Smooth muscle cell (in vitro differentiated cells): ENCODE measurements at regions not wholly inside any gene's neighbourhood (a gene's known extent, or its start where the extent isn't known, plus 50 kb on each side); places are given as distances from the start of the nearest gene placed in this dataset.

Experiments used
- DNase-seq: peaks from one replicate; lab custom pipeline; 2025; ENCODE audit not compliant: unreplicated experiment; lab: John Stamatoyannopoulos, UW
- H2AFZ ChIP-seq: fragments of 200-600 bp; sonication (generic); 2 replicates; pipeline ENCODE4 v1.6.0; 2016; ENCODE audit warnings: antibody characterized with exemption, low read depth, mild to moderate bottlenecking
- H3F3A ChIP-seq: fragments of 200-600 bp; sonication (generic); 2 replicates; pipeline ENCODE4 v1.6.0; 2017; ENCODE audit warnings: antibody characterized with exemption, low read depth
- H3K27ac ChIP-seq: fragments of 200-600 bp; sonication (generic); 2 replicates; pipeline ENCODE4 v1.5.1; 2016; ENCODE audit warnings: low read depth, mild to moderate bottlenecking
- H3K27me3 ChIP-seq: fragments of 200-600 bp; sonication (generic); 2 replicates; pipeline ENCODE4 v1.6.1; 2016; ENCODE audit warnings: low read depth, mild to moderate bottlenecking
- H3K36me3 ChIP-seq: fragments of 200-600 bp; sonication (generic); 2 replicates; pipeline ENCODE4 v1.5.1; 2016; ENCODE audit warnings: low read depth
- H3K4me1 ChIP-seq: fragments of 200-600 bp; sonication (generic); 2 replicates; pipeline ENCODE4 v1.5.1; 2016; ENCODE audit warnings: low read depth
- H3K4me2 ChIP-seq: fragments of 200-600 bp; sonication (generic); 2 replicates; pipeline ENCODE4 v1.6.0; 2016; ENCODE audit warnings: mild to moderate bottlenecking
- H3K4me3 ChIP-seq: fragments of 200-600 bp; sonication (generic); 2 replicates; pipeline ENCODE4 v1.5.1; 2016; ENCODE audit warnings: mild to moderate bottlenecking
- H3K79me2 ChIP-seq: fragments of 200-600 bp; sonication (generic); 2 replicates; pipeline ENCODE4 v1.6.0; 2016; ENCODE audit warnings: low read depth, mild to moderate bottlenecking
- H3K9ac ChIP-seq: fragments of 200-600 bp; sonication (generic); 2 replicates; pipeline ENCODE4 v1.6.0; 2016; ENCODE audit warnings: low read depth
- H3K9me3 ChIP-seq: fragments of 200-600 bp; sonication (generic); replicated peaks from 2 replicates; pipeline ENCODE4 v1.5.1; 2016; ENCODE audit warnings: low read depth
- H4K20me1 ChIP-seq: fragments of 200-600 bp; sonication (generic); 2 replicates; pipeline ENCODE4 v1.6.0; 2016; ENCODE audit warnings: low read depth
- WGBS: methylation state at CpG from one replicate; pipeline ENCODE4 v1.1.7; 2016; ENCODE audit warnings: low lambda C conversion rate; 5-methylcytosine and 5-hydroxymethylcytosine counted together
- TF ChIP-seq, protein P1 (sequence below): fragments of 200-600 bp; sonication (generic); IDR thresholded peaks from 2 replicates; pipeline ENCODE4 v1.5.1; 2017; ENCODE audit warnings: borderline replicate concordance, mild to moderate bottlenecking, antibody characterized with exemption; ENCODE audit not compliant: insufficient read depth, poor library complexity, severe bottlenecking

DNA sequence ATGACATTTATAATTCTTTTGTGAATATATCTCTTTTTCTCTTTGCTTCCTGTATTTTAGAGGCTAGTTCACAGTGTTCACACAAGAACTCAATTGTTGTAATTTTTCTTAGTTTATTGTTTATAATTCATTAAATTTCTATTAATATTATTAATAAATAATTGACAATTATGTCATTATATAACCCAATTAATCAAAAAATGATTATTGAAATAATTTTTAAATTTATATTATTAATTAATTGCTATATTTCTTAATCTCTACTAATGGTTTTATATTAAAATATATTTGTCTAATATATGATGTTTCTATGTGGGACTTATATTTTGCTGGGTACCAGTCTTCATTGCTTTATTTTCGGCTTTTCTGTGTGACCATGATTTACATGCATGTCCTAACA lies 618.4 kb downstream of the CDH9 start:
- Histone ChIP-seq H3K27me3 (no peaks in the 10 kb centered on the region), H3K4me3 (no peak overlapping the region), H2AFZ (no peak overlapping the region), H3K4me1 (no peaks in the 10 kb centered on the region), H3K79me2 (no peaks in the 10 kb centered on the region), H3K4me2 (no peak overlapping the region), H4K20me1 (no peaks in the 10 kb centered on the region), H3K9me3 (no peaks in the 10 kb centered on the region), H3F3A (no peaks in the 10 kb centered on the region), H3K9ac (no peak overlapping the region), H3K27ac (no peak overlapping the region), H3K36me3 (no peaks in the 10 kb centered on the region)
- DNase-seq: no peak
- TF ChIP-seq, protein P1, sequence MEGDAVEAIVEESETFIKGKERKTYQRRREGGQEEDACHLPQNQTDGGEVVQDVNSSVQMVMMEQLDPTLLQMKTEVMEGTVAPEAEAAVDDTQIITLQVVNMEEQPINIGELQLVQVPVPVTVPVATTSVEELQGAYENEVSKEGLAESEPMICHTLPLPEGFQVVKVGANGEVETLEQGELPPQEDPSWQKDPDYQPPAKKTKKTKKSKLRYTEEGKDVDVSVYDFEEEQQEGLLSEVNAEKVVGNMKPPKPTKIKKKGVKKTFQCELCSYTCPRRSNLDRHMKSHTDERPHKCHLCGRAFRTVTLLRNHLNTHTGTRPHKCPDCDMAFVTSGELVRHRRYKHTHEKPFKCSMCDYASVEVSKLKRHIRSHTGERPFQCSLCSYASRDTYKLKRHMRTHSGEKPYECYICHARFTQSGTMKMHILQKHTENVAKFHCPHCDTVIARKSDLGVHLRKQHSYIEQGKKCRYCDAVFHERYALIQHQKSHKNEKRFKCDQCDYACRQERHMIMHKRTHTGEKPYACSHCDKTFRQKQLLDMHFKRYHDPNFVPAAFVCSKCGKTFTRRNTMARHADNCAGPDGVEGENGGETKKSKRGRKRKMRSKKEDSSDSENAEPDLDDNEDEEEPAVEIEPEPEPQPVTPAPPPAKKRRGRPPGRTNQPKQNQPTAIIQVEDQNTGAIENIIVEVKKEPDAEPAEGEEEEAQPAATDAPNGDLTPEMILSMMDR: no peak
- 100% methylated on average over 1 of the region's 1 CpG for WGBS

DNA sequence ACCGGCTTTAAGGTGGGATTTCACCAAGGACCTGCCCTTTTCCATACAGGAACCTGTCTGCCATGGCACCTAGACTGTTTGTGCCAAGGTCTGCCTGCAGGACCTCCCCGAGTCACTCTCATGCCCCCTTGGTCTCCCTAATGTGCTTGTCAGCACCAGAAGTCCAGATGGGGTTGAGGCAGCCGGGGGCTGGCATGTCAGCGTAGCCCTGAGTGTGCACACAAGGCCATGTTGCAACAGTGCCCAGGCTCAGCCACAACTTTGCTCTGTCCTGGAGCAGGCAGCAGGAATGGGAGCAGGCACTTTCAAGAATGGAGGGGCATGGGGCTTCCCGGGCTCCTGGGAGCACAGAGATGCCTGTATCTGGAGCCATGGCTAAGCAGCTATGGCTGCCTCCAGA lies 621.5 kb downstream of the CDH9 start:
- H2AFZ ChIP-seq: no peak overlapping the region
- no peaks in the 10 kb centered on the region for H3K4me1 ChIP-seq
- H3K36me3 ChIP-seq: no peaks in the 10 kb centered on the region
- no peak overlapping the region for H3K4me2 ChIP-seq
- DNase-seq: no peak
- no peak overlapping the region for H3K4me3 ChIP-seq
- no peak overlapping the region for H3K9ac ChIP-seq
- H3K27me3 ChIP-seq: no peaks in the 10 kb centered on the region
- H3F3A ChIP-seq: no peaks in the 10 kb centered on the region
- no peak overlapping the region for H3K27ac ChIP-seq
- TF ChIP-seq, protein P1: no peak
- H3K79me2 ChIP-seq: no peaks in the 10 kb centered on the region
- no peaks in the 10 kb centered on the region for H3K9me3 ChIP-seq
- 87% methylated on average over 5 of the region's 5 CpGs for WGBS
- H4K20me1 ChIP-seq: no peaks in the 10 kb centered on the region

GRCh38 chr5:26415987-26416779 lies 622.2 kb downstream of the CDH9 start:
- 94% methylated on average over 12 of the region's 12 CpGs for WGBS
- H3K9ac ChIP-seq: no peak overlapping the region

More at GRCh38 chr5:26415987-26416779, 622.2 kb downstream of the CDH9 start:
- no peaks in the 10 kb centered on the region for H3K9me3 ChIP-seq
- no peaks in the 10 kb centered on the region for H3K79me2 ChIP-seq
- H3F3A ChIP-seq: no peaks in the 10 kb centered on the region
- H3K4me2 ChIP-seq: no peak overlapping the region
- H3K4me3 ChIP-seq: no peak overlapping the region
- no peaks in the 10 kb centered on the region for H3K36me3 ChIP-seq
- no peaks in the 10 kb centered on the region for H3K4me1 ChIP-seq
- no peak overlapping the region for H2AFZ ChIP-seq
- TF ChIP-seq, protein P1: no peak
- H3K27ac ChIP-seq: no peak overlapping the region
- no peaks in the 10 kb centered on the region for H3K27me3 ChIP-seq
- H4K20me1 ChIP-seq: no peaks in the 10 kb centered on the region
- no peak for DNase-seq
